Neuronal stem cell (in vitro differentiated cells): ENCODE measurements at regions not wholly inside any gene's neighbourhood (a gene's known extent, or its start where the extent isn't known, plus 50 kb on each side); places are given as distances from the start of the nearest gene placed in this dataset.
"Not testable (repeated sequence)": the region's sequence is repeated elsewhere in the genome, so short reads cannot be mapped to it uniquely, and the experiment has no call there.

Experiments
- DNase-seq: peaks from one replicate; pipeline ENCODE4 v3.0.0-alpha.2; 2013; ENCODE audit warnings: low spot score
- H2AFZ ChIP-seq: one replicate; pipeline ENCODE4 v1.6.1; 2013; ENCODE audit warnings: mild to moderate bottlenecking, low read length, inconsistent platforms
- H2AK5ac ChIP-seq: 2 replicates; pipeline ENCODE4 v1.6.1; 2013; ENCODE audit warnings: low read depth, mild to moderate bottlenecking, inconsistent platforms, low read length, moderate library complexity, mixed read lengths
- H2BK120ac ChIP-seq: 2 replicates; pipeline ENCODE4 v1.6.1; 2013; ENCODE audit warnings: low read depth, mild to moderate bottlenecking, inconsistent platforms, low read length, moderate library complexity, mixed read lengths
- H2BK12ac ChIP-seq: one replicate; pipeline ENCODE4 v1.6.1; 2013; ENCODE audit warnings: low read length, inconsistent platforms
- H2BK15ac ChIP-seq: 2 replicates; pipeline ENCODE4 v1.6.1; 2013; ENCODE audit warnings: mild to moderate bottlenecking, low read length, inconsistent platforms, mixed read lengths
- H2BK5ac ChIP-seq: one replicate; pipeline ENCODE4 v1.6.1; 2013; ENCODE audit warnings: inconsistent platforms, mild to moderate bottlenecking, low read length, moderate library complexity
- H3K14ac ChIP-seq: one replicate; pipeline ENCODE4 v1.6.1; 2013; ENCODE audit warnings: low read length, inconsistent platforms
- H3K18ac ChIP-seq: 2 replicates; pipeline ENCODE4 v1.6.1; 2013; ENCODE audit warnings: low read length, inconsistent platforms
- H3K23ac ChIP-seq: 2 replicates; pipeline ENCODE4 v1.6.1; 2013; ENCODE audit warnings: low read depth, mild to moderate bottlenecking, mixed read lengths, low read length, inconsistent platforms; ENCODE audit not compliant: poor library complexity
- H3K27ac ChIP-seq: replicated peaks from 3 replicates; pipeline ENCODE4 v1.5.1; 2013; ENCODE audit warnings: low read length, inconsistent platforms
- H3K27me3 ChIP-seq, 3 experiments: 2 replicates each; pipeline ENCODE4 v1.6.1; 2013; ENCODE audit warnings: low read length in 3 of 3, mild to moderate bottlenecking in 2 of 3, inconsistent platforms in 1 of 3, low read depth in 1 of 3, mixed read lengths in 1 of 3, moderate library complexity in 1 of 3; ENCODE audit not compliant: control insufficient read depth in 3 of 3, insufficient read depth in 3 of 3
- H3K36me3 ChIP-seq, 2 donors: replicated peaks in 1 of 2; 2 replicates each; pipeline ENCODE4 v1.6.1; 2013; ENCODE audit warnings: low read length in 2 of 2; ENCODE audit not compliant: control insufficient read depth in 2 of 2, insufficient read depth in 2 of 2
- H3K4ac ChIP-seq: 2 replicates; pipeline ENCODE4 v1.6.1; 2013; ENCODE audit warnings: inconsistent platforms, mild to moderate bottlenecking, low read length, moderate library complexity
- H3K4me1 ChIP-seq, 2 donors: 1 replicate in 1 of 2; 2 replicates in 1 of 2; pipeline ENCODE4 v1.6.1; 2013; ENCODE audit warnings: low read length in 2 of 2, low read depth in 1 of 2; ENCODE audit not compliant: control insufficient read depth in 2 of 2, insufficient read depth in 1 of 2
- H3K4me2 ChIP-seq: one replicate; pipeline ENCODE4 v1.6.1; 2013; ENCODE audit warnings: mild to moderate bottlenecking, low read length, inconsistent platforms; ENCODE audit not compliant: insufficient read depth, poor library complexity, severe bottlenecking
- H3K4me3 ChIP-seq, 2 donors: 2 replicates each; pipeline ENCODE4 v1.5.1; 2013; ENCODE audit warnings: low read length in 2 of 2, mild to moderate bottlenecking in 2 of 2, inconsistent platforms in 1 of 2, moderate library complexity in 1 of 2
- H3K79me1 ChIP-seq: one replicate; pipeline ENCODE4 v1.6.1; 2013; ENCODE audit warnings: low read depth, mild to moderate bottlenecking, inconsistent platforms, low read length, moderate library complexity
- H3K9ac ChIP-seq: one replicate; pipeline ENCODE4 v1.6.1; 2013; ENCODE audit warnings: mild to moderate bottlenecking, low read depth, low read length, inconsistent platforms; ENCODE audit not compliant: poor library complexity
- H3K9me3 ChIP-seq, 2 donors: replicated peaks in 1 of 2; 2 replicates each; pipeline versions ENCODE3 to v1.6.1; 2013; ENCODE audit warnings: low read length in 2 of 2, mild to moderate bottlenecking in 2 of 2, inconsistent platforms in 1 of 2, low read depth in 1 of 2, mixed read lengths in 1 of 2, moderate library complexity in 1 of 2; ENCODE audit not compliant: control insufficient read depth in 2 of 2, insufficient read depth in 1 of 2
- H4K8ac ChIP-seq: one replicate; pipeline ENCODE4 v1.6.1; 2013; ENCODE audit warnings: low read depth, mild to moderate bottlenecking, inconsistent platforms, low read length, moderate library complexity
- H4K91ac ChIP-seq: one replicate; pipeline ENCODE4 v1.6.1; 2013; ENCODE audit warnings: low read length, low read depth, mild to moderate bottlenecking, inconsistent platforms; ENCODE audit not compliant: poor library complexity
- WGBS, 2 donors: extraction: QIAGEN DNeasy Blood & Tissue Kit; methylation state at CpG; one replicate each; pipeline ENCODE4 v1.1.7; 2013; ENCODE audit warnings: missing lambda C conversion rate in 2 of 2, mixed read lengths in 1 of 2; ENCODE audit not compliant: insufficient read length in 2 of 2, insufficient replicate concordance in 1 of 2; ENCODE audit errors: extremely low coverage in 2 of 2; 5-methylcytosine and 5-hydroxymethylcytosine counted together

- Histone ChIP-seq H2BK15ac (no peak overlapping the region), H4K8ac (no peak overlapping the region), H3K4ac (no peak overlapping the region), H3K4me3 (no peak overlapping the region), H3K9ac (no peak overlapping the region), H3K9me3 (no peaks in the 10 kb centered on the region), H2AFZ (no peak overlapping the region), H2BK5ac (no peak overlapping the region), H2BK120ac (no peak overlapping the region), H3K4me1 (peaks cover 0 to 12% of the 10 kb centered on the region in 2 donors), H3K14ac (no peak overlapping the region), H4K91ac (no peak overlapping the region), H2BK12ac (no peak overlapping the region), H3K36me3 (no peaks in the 10 kb centered on the region), H3K27me3 (no peaks in the 10 kb centered on the region), H3K23ac (no peak overlapping the region), H2AK5ac (no peak overlapping the region), H3K18ac (no peak overlapping the region), H3K79me1 (no peaks in the 10 kb centered on the region), H3K4me2 (no peak overlapping the region), H3K27ac (no peak overlapping the region)
- no CpG with 5 or more reads among the region's 3 CpGs for WGBS, 2 donors
- DNase-seq = no peak
Observed at GRCh38 chr10:3875842-3876235, 90.8 kb upstream of the KLF6 start.

- Histone ChIP-seq H2BK15ac (no peak overlapping the region), H3K4me2 (no peak overlapping the region), H4K8ac (no peak overlapping the region), H3K4me1 (peaks cover 0 to 12% of the 10 kb centered on the region in 2 donors), H3K18ac (no peak overlapping the region), H3K9me3 (no peaks in the 10 kb centered on the region), H3K27ac (no peak overlapping the region), H2BK120ac (no peak overlapping the region), H2AK5ac (no peak overlapping the region), H3K79me1 (no peaks in the 10 kb centered on the region), H2BK12ac (no peak overlapping the region), H3K27me3 (no peaks in the 10 kb centered on the region), H3K4me3 (no peak overlapping the region), H2BK5ac (no peak overlapping the region), H3K23ac (no peak overlapping the region), H3K4ac (no peak overlapping the region), H2AFZ (no peak overlapping the region), H3K14ac (no peak overlapping the region), H4K91ac (no peak overlapping the region), H3K36me3 (no peaks in the 10 kb centered on the region), H3K9ac (no peak overlapping the region)
- DNase-seq = no peak
- WGBS, 2 donors = no CpG with 5 or more reads among the region's 6 CpGs
Observed at GRCh38 chr10:3874990-3875841, 90.2 kb upstream of the KLF6 start.

GRCh38 chr10:3874610-3874989 lies 89.6 kb upstream of the KLF6 start:
- H2BK15ac ChIP-seq, H2BK5ac ChIP-seq, H3K79me1 ChIP-seq, H3K4me2 ChIP-seq, H3K9ac ChIP-seq, H3K4ac ChIP-seq, H3K9me3 ChIP-seq, H2AK5ac ChIP-seq, H3K27me3 ChIP-seq, H2BK12ac ChIP-seq, H4K8ac ChIP-seq, H3K14ac ChIP-seq, H3K18ac ChIP-seq, H4K91ac ChIP-seq, H3K23ac ChIP-seq, H3K4me3 ChIP-seq, H2AFZ ChIP-seq, DNase-seq, H3K27ac ChIP-seq, H2BK120ac ChIP-seq, H3K36me3 ChIP-seq: not testable (repeated sequence)
- no CpG with 5 or more reads among the region's 4 CpGs for WGBS, 2 donors
- H3K4me1 ChIP-seq = peaks cover 0 to 12% of the 10 kb centered on the region in 2 donors

- Histone ChIP-seq H2AFZ (no peak overlapping the region), H3K27ac (no peak overlapping the region), H4K8ac (no peak overlapping the region), H3K23ac (no peak overlapping the region), H2AK5ac (no peak overlapping the region), H2BK12ac (no peak overlapping the region), H3K36me3 (no peaks in the 10 kb centered on the region), H3K79me1 (no peaks in the 10 kb centered on the region), H3K4me3 (no peak overlapping the region), H3K4ac (no peak overlapping the region), H2BK15ac (no peak overlapping the region), H2BK120ac (no peak overlapping the region), H3K9ac (no peak overlapping the region), H3K18ac (no peak overlapping the region), H4K91ac (no peak overlapping the region), H3K14ac (no peak overlapping the region), H3K27me3 (no peaks in the 10 kb centered on the region), H3K4me2 (no peak overlapping the region), H3K4me1 (peaks cover 0 to 12% of the 10 kb centered on the region in 2 donors), H3K9me3 (no peaks in the 10 kb centered on the region), H2BK5ac (no peak overlapping the region)
- no CpG with 5 or more reads among the region's 7 CpGs for WGBS, 2 donors
- DNase-seq = peak; percentile 20
Observed at GRCh38 chr10:3873728-3874461, 88.9 kb upstream of the KLF6 start.
